Ovary (tissue), 3 donors: ENCODE measurements at regions not wholly inside any gene's neighbourhood (a gene's known extent, or its start where the extent isn't known, plus 50 kb on each side); places are given as distances from the start of the nearest gene placed in this dataset.

Source experiments
- EP300 ChIP-seq: sonication (generic); formaldehyde crosslinking; IDR thresholded peaks from one replicate; pipeline ENCODE4 v1.6.1; 2017; ENCODE audit warnings: antibody characterized with exemption
- POLR2A ChIP-seq: fragments of 450-650 bp; IDR thresholded peaks from one replicate; pipeline ENCODE4 v1.6.1; 2017; ENCODE audit warnings: antibody characterized with exemption, mild to moderate bottlenecking, moderate library complexity
- TF ChIP-seq, protein P1 (sequence below), 3 donors: fragments of 450-650 bp in 2 of 3; fragments of 200-600 bp in 1 of 3; IDR thresholded peaks; one replicate each; pipeline versions ENCODE4 v1.5.1 to v1.8.0; 2016 to 2022; ENCODE audit warnings: antibody characterized with exemption in 3 of 3, mild to moderate bottlenecking in 1 of 3
- donor health status: DM: no; HTN: no; CAD: no.

DNA sequence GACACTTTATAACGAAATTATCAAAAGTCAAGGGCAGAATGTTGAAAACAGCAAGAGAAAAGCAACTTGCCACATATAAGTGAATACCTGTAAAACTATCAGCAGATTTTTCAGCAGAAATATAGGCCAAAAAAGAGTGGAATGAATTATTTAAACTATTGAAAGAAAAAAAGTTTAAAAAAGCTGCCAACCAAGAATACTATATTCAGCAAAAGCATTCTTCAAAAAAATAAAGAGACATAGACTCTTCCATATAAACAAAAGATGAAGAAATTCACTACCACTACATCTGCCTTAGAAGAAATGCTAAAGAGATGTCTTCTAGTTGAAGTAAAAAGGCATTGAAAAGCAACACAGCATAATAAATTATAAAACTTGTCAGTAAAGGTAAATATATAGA lies 80.6 kb upstream of the CPNE8 start:
- TF ChIP-seq, protein P1, sequence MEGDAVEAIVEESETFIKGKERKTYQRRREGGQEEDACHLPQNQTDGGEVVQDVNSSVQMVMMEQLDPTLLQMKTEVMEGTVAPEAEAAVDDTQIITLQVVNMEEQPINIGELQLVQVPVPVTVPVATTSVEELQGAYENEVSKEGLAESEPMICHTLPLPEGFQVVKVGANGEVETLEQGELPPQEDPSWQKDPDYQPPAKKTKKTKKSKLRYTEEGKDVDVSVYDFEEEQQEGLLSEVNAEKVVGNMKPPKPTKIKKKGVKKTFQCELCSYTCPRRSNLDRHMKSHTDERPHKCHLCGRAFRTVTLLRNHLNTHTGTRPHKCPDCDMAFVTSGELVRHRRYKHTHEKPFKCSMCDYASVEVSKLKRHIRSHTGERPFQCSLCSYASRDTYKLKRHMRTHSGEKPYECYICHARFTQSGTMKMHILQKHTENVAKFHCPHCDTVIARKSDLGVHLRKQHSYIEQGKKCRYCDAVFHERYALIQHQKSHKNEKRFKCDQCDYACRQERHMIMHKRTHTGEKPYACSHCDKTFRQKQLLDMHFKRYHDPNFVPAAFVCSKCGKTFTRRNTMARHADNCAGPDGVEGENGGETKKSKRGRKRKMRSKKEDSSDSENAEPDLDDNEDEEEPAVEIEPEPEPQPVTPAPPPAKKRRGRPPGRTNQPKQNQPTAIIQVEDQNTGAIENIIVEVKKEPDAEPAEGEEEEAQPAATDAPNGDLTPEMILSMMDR (IDR thresholded peaks at IDR 0.05) = no peak
- TF ChIP-seq POLR2A (no peak), EP300 (no peak)
